ENCODE measurements at regions not wholly inside any gene's neighbourhood (a gene's known extent, or its start where the extent isn't known, plus 50 kb on each side); places are given as distances from the start of the nearest gene placed in this dataset.
A peak's percentile ranks its signal among the peaks of the same experiment; 100 is the strongest.

GRCh38 chr20:11214256-11214840 is 540.5 kb upstream of the JAG1 start:
- Histone ChIP-seq H3K36me3 (no peaks in the 10 kb centered on the region), H3K9me3 (no peaks in the 10 kb centered on the region), H3K27ac (no peak overlapping the region), H3K4me3 (no peak overlapping the region), H3K27me3 (no peaks in the 10 kb centered on the region), H3K4me1 (no peaks in the 10 kb centered on the region)
- DNase-seq: no peak
- intact Hi-C loops (cut with DNase I; ENCODE audit: low total_unique reads): no loop called here
- TF ChIP-seq CTCF (IDR thresholded peaks at IDR 0.05): no peak
- TF ChIP-seq POLR2A (IDR thresholded peaks at IDR 0.05): no peak

GRCh38 chr20:11216451-11217314 is 542.9 kb upstream of the JAG1 start:
- Histone ChIP-seq H3K36me3 (no peaks in the 10 kb centered on the region), H3K27ac (peak overlapping the region; percentile 17 to 51), H3K9me3 (no peaks in the 10 kb centered on the region), H3K4me3 (no peak overlapping the region), H3K27me3 (no peaks in the 10 kb centered on the region), H3K4me1 (no peaks in the 10 kb centered on the region)
- no peak for DNase-seq
- TF ChIP-seq CTCF (IDR thresholded peaks at IDR 0.05): no peak
- TF ChIP-seq POLR2A (IDR thresholded peaks at IDR 0.05): no peak
- intact Hi-C loops (cut with DNase I; ENCODE audit: low total_unique reads): no loop called here

GRCh38 chr20:11217326-11218172 is 543.8 kb upstream of the JAG1 start:
- Histone ChIP-seq H3K27me3 (no peaks in the 10 kb centered on the region), H3K4me1 (no peaks in the 10 kb centered on the region), H3K4me3 (no peak overlapping the region), H3K27ac (peak overlapping the region; percentile 17 to 51), H3K9me3 (no peaks in the 10 kb centered on the region), H3K36me3 (no peaks in the 10 kb centered on the region)
- intact Hi-C loops (cut with DNase I; ENCODE audit: low total_unique reads): no loop called here
- no peak for DNase-seq
- TF ChIP-seq CTCF (IDR thresholded peaks at IDR 0.05) (no peak), POLR2A (IDR thresholded peaks at IDR 0.05) (no peak)

- no peak for TF ChIP-seq POLR2A (IDR thresholded peaks at IDR 0.05)
- TF ChIP-seq CTCF (IDR thresholded peaks at IDR 0.05): no peak
- H3K27me3 ChIP-seq: no peaks in the 10 kb centered on the region
- peak overlapping the region; percentile 17 to 51 for H3K27ac ChIP-seq
- H3K4me3 ChIP-seq: no peak overlapping the region
- H3K36me3 ChIP-seq: no peaks in the 10 kb centered on the region
- H3K4me1 ChIP-seq: no peaks in the 10 kb centered on the region
- intact Hi-C loops (cut with DNase I; ENCODE audit: low total_unique reads): no loop called here
- H3K9me3 ChIP-seq: no peaks in the 10 kb centered on the region
- no peak for DNase-seq
These were observed 544.4 kb upstream of the JAG1 start for GRCh38 chr20:11218173-11218680.

Measured in uterus (tissue), 3 donors.